Activated T-cell treated with anti-CD3 and anti-CD28 coated beads for 1 hour (primary cell): ENCODE measurements at regions not wholly inside any gene's neighbourhood (a gene's known extent, or its start where the extent isn't known, plus 50 kb on each side); places are given as distances from the start of the nearest gene placed in this dataset.

Experiments used
- DNase-seq: peaks from one replicate; pipeline ENCODE4 v3.0.0-alpha.2; 2020; ENCODE audit warnings: low read depth

DNA sequence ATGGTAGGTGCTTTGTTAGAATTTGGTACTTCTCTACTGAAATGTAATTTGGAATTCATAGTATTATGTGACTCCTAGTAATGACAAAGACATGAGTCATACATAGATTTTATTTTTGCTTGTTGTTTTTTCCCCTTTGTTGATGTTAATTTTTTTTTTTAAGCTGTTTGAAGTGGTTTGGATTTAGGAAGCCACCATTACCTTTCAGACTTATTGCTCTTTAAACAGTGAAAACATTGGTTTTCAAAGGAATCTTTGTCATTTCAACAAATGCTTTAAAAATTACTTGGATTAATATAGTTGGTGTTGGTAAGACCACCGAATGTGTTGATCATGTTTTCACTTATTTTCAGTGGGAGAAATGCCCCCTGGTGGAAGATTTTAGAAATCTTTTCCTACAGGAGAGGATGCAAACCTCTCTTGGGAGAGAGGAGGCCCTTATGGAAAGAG lies 170.1 kb upstream of the PITX1 start:
- DNase-seq = no peak

DNA sequence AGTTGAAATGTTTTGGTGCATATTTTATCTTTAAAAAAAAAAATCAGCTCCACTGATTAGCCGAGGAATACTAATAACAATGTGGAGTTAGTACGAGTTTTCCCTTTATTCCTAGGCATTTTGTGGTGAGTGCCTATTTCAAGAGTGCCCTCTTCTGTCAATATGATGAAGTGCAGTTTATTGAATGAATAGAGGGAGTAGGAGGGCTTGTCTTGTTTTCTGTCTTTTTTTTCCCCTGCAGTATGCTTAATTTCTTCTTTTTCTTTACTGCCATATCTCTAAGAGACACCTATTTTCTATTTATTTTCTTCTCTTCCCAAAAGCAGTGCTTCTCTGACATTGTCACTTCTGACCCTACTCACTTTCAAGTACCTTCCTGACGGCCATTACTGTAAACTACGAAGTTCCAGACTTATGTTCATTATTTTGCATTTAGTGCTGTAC lies 169.6 kb upstream of the PITX1 start:
- no peak for DNase-seq

DNA sequence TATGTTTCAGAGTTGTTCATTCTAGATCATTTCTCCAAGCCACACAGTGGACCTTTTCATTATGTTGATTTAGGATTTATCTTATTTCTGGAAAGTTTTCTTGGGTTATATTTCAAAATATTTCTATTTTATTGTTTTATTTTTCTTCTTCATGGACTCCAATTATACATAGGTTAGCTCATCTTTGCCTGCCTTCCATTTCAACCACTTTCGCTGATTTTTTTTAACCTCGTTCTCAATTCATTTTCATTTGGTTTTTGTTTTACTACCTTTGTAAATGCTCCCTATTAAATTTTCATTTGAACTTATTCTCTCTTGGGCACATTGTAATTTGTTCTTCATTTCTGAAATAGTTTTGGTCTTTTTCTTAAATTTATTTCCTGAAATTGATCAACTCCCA lies 169.0 kb upstream of the PITX1 start:
- DNase-seq = no peak

DNA sequence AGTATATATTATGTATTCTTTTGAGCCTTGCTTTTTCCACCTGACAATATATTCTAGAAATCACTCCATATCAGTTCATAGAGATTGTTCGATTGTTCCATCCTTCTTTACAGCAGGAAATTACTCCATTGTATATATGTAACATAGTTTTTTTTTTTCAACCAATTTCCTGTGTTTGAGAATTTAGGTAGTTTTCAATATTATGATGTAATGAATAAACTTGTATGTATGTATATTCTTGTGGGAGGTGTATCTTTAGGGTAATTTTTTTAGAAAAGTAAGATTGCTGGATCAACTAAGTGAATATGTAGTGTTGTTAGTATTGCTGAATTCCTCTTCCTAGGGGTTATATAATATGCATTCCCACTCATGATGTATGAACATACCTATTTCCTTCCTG lies 165.9 kb upstream of the PITX1 start:
- no peak for DNase-seq

DNA sequence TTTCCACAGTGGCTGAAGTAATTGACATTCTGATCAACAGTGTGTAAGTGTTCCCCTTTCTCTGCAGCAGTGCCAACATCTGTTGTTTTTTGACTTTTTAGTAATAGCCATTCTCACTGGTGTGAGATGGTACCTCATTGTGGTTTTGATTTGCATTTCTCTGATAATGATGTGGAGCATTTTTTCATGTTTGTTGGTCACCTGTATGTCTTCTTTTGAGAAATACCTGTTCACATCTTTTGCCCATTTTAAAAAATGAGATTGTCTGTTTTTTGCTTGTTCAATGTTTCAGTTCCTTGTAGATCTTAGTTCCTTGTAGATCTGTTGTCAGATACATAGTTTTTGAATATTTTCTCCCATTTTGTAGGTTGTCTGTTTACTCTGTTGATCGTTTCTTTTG lies 162.5 kb upstream of the PITX1 start:
- DNase-seq = no peak

DNA sequence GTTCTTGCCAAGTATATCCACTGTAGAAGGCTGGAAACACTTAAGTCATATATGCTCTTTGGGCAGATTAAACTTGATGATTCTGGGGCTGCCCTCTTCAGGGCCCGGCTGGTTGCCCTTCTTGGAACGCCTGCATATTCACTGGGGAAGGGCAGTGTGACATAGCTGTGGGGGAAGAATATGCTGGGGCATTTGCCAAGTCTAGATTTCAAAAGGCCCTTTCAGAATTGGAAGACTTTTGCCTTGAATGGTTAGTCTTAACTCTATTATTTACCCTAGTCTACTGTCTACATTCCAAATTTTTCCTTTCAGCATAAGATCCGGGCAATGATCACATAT lies 161.2 kb upstream of the PITX1 start:
- no peak for DNase-seq

DNA sequence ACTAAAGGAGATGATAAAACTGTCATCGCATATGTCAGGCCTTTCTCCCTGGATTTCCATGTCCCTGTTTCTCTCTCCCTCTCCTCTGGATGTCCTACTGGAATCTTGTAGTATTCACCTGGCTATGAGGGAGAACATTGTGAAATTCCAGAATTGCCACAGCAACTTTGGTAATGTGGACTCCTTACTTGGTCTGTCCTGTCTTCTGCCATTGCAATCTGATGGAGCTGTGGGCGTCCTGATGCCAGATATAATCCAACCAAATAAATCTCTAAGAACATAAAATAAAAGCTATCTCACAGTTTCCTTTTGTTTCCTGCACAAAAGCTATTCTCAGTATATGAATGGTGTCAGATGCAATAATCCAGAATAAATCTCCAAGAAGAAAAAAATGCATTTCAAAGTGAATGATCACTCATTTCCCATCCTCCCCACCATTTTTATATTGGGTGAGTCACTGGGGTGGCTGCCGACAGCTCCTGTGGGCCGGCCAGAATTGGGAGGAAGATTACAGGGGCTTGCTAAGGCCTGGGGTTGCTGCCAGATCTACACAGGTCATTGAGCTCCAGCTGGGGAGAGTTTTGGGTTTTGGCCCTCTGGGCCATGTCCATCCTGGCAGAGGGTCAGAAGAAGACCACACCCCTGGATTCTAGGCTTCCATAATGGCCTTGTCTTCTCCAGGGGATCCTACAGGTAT lies 160.7 kb upstream of the PITX1 start:
- no peak for DNase-seq

DNA sequence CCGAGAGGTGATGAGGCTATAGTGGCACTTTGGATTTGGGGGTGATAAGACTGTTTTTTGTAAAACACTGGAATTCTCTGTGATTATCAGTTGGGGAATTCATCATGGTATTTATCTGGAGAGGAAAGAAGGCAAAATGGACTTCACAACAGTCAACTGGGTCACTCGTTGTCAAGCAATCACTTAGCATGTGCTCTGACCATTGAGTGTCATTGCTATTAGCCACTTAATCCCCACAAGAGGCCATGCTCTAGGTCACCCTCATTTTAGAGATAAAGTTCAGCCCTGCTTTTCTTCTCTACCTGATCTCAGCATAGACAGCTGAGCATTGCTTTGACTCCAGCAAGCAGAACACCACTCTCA lies 160.1 kb upstream of the PITX1 start:
- DNase-seq = no peak

DNA sequence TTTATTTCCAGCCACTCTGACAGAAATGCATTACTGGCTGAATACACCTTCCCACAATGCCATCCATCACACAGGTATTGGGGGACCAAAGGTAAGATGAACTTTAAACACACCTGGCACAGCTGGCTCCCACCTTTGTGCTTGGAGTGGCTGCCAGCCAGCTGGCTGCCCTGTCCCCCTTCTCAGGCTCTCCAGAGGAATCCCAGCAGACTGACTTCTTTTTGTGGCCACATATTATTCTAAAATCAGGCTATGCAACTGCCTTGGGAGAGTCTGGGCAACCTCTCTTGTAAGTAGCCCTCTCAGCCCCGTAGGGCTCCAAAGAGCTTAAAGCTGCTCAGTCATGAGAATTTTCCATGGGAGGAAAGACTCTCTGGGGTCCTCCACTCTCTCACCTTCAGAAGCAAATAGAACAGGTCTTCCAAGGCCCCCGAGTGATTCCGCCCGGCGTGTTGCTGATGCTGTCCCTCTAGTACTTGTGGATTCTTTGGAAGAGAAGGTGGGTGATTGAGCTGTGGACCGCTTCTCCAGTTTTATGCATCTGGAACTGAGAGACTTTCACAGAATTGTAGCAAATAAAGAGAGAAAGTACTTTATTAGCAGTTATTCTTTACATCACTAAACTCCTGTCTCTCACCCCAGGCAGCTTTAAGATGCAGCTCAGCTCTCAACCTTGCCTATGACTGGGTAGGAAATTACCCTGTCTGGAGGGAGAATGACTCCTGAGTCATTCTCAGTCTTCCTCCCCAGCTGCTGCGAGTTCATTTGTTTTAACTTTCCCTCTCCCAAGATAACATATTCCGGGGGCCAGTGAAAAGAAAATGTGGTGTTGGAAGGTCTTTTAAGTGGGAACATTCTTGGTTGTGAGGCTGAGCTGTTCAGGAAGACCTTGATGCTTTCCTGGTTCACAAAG lies 159.4 kb upstream of the PITX1 start:
- DNase-seq = no peak

DNA sequence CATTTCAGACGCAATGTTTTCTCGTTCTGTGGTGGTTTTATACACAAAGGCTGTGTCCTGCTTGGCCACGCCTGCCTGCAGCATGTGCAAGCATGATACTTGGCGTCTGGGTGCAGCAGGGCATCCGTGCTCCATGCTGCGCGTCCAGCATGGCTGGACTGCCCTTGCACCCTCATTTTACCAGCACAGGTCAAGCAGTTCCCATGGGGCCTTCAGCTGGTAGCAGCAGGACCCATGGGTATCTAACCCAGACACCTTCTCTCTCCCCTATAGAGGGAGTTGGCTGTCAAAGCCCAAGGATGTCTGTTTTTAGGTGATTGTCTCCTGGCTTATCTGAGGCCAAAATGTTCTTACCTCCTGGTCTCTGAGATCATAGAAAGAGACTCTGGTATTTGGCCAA lies 158.3 kb upstream of the PITX1 start:
- DNase-seq = no peak

DNA sequence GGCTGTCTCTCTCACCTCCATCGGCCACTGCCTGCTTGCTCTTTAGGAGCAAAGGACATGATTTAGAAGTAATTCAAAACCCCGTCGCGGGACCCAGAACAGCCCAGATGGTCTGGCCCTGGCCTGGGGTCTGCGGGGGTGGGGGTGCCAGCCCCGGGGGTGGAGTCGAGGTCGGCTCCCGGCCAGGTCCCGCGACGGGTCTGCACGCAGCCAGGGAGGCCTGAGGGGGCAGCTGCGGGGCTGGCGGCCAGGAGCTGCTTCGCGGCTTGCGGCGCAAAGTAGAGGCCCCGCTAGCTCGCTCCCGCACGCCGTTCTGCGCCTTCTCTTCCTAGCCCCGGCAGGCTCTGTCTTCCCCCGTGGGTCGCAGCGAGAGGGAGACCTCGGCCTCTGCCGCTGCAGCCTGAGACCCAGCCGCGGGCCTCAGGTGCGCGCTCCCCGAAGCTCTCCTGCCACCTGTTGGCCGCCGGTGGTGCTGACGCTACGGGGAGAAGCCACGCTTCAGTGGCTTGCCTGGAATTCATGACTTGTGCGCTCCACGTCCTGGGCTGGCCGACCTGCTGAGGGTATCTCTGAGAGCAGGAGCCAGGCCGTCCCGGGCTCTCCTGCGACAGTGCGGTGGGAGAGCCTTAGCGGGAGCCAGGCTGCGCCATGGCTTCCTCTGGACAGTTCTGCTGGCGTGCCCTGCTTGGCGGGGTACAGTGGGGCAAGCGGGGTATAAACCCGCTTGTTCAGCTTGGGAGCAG lies 157.2 kb upstream of the PITX1 start:
- DNase-seq = peak; percentile 59

DNA sequence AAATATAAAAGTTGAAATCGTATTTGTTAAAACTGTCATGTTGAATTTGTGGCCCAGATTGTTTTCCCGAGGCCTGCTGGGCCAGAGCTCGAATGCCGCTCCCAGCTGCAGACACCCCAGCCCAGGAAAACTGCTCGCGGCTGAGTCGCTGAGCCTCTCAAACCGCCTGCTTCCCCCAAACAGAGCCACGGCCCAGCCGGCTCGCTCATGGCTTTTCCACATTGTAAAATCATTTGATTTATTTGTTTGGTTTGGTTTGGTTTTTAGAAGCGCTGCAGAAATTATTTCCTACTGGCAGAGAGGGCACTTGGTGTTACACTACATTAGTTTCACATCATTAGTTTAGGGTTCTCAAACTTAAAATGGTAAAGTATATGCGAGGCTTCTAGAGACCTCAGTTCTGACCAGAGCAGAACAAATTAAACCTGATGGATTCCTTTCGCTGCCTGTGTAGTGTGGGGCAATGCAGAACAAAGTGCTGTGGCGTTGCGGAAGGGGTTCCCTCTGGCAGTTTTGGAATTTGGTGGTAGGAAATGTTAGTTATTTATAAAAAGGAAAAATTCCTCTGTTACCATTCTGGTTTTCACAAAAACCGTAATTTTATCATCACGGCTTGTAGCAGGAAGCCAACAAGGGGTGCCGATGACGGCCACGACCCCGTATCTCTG lies 156.5 kb upstream of the PITX1 start:
- no peak for DNase-seq

DNA sequence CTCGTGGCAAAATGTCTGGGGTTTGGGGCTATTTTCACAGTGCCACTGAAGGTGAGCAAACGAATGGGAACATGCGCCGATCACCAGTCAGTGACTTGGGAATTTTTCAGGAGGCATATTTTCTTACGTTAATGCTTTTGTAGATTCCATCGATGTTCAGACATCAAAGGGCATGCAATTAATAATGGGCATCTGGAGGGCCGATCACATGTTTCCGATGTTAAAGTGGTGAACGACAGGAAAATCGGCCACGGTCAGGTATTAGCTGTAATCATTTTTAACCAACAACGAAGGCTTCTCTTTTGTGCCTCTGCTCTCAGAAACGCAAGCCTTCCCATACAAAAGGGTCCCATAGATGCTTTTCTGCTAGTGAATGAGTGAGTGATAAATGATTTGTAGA lies 155.0 kb upstream of the PITX1 start:
- no peak for DNase-seq

DNA sequence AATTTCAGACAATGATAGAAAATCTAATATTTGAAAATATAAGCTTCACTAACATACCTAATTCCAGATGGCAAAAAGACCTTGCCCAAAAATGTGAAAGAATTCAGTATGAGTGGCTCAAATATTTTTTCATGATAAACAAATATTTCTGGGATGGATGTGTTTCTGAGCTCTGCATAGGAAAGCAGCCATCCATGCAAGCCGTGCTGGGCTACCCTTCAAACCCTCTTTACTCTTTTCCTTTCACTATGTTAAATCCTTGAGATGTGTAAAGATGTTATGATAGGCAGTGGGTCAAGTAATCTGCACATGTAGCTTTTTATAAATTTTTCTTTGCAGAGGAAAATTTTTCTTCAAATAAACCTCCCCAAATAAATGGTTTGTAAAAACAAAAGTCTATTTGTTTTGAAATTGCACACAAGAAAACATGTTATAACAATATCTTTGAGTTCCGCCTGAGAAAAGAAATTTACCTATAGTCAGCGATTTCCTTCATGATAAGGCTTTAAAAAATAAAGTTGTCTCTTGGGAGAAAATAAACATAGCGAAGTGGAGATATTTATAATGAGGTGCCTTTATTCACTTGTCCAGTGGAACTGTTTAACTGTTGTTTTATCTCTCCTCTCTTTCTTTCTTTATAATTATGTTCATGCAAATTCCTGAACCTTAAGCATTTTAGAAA lies 154.3 kb upstream of the PITX1 start:
- no peak for DNase-seq

DNA sequence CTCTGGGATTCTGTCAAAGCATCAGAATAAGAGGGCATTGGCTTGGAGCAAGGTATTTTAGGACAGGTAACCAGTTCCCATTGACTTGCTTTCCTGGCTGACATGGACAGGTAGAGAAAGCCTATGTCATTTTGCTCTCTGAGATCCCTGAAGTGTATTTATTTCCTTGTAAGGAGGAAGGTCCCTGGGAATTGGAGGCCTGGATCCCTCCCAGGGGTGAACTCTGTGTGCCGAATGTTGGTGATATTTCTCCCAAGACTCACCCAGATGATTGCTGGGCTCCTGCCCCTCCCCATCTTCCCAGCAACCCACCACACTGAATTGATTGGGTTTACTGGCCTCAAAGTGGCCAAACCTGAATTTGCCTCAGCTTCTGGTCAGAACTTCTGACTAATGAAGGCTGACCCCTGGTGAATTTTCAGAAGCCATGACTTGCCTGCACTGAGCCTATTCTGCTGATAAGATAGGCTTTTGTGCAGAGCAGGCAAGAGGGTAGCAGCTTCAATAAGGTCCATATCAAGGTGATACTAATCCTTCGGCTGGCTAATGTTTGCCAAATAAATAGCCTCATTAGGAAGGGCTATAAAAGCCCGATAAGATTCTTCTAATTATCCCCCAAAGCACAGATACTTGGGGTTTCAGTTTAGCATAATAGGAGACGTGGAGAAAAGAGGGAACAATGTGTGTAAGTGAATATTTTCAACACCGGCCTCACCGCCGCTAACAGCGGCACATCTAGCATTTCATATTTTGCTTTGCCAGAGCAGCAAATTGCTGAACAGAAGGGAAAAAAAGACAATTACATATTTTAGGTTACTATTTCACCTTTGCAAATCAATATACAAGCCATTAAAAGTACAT lies 152.9 kb upstream of the PITX1 start:
- DNase-seq = no peak

DNA sequence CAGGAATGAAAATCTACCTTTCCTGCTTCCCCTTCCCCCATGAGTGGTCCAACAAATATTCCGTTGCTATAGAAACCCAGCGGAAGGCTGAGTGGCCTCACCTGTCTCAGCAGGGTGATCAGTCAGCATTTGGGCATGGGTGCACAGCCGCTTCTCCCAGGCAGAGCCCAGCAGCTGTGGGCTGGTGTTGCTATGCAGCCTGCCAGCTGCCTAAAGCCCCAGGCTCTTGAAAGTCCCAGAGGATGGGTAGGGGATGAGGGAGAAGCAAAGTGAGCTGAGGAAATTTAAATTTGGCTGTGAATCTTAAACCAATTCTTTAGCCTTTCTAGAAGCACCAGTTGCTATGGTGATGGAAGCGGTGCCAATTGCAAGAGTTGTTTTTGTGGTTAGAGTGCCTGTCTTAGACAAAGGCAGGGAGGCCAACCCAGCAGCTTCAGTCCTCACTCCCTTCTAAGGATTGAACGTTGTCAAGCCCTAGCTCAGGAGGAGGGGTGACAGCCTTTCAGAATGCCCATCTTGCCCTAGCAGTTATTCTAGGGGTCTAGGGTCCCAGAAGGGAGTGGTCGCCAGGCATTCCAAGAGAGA lies 151.5 kb upstream of the PITX1 start:
- no peak for DNase-seq

DNA sequence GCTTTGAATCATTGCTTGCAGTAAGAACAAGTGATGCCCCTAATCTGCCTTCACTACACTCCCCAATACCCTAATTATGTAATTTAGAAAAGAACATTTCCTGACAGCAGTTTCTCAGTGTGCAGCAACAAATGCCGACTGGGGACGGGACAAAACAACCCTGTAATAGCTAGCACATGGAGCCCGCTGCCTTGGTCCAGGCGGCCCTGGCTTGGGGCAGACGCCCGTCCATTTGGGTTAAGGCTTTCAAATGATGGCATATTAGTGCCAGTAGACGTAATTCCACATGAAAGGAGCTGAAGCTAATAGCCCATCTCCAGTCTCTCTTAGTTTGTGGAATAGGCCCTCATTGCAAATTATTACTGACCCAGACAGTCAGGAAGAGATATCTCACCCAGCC lies 150.6 kb upstream of the PITX1 start:
- no peak for DNase-seq

DNA sequence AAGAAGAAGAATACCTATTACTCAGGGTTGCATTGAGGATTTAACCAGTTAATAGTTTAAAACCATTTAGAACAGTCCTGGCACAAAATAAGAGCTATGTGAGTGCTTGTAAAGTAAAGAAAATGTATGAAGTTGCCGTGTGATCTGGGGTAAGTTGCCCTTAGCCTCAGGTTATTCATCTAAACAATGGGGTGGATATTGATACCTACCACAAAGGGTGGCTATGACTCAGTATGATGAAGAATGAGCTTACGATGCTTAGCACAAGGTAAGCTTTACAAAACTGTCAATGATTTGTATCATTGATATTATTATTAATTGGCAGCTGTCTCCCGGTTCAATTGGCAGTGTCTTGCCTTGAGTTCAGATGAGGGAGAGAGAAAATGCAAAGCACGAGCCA lies 149.4 kb upstream of the PITX1 start:
- no peak for DNase-seq

DNA sequence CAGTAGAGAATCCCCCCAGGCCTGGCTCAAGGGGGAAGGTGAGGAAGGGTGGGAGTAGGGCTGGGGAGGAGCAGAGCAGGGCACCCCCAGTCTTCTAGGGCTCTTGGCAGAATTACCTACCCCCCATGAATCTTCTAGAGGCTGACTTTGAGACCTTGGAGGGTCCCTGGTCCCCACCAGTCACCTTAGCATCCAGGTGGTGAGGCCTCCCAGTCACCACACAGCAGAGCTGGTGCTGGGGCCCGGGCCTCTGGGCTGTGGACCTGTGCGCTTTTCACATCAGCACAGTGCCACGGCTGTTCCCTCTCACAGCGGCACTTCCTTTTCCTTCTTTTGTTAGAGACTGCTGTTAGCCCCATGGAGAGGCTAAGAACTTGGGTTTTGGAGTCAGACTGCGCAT lies 148.6 kb upstream of the PITX1 start:
- DNase-seq = no peak

DNA sequence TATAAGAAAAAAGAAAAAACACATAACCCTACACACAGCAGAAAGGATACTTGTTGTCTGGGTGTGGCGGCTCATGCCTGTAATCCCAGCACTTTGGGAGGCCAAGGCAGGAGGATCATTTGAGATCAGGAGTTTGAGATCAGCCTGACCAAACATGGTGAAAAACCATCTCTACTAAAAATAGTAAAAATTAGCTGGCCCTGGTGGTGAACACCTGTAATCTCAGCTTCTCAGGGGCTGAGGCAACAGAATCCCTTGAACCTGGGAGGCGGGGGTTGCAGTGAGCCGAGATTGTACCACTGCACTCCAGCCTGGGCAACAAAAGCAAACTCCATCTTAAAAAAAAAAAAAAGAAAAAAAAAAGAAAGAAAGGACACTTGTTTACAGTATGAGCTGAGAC lies 147.6 kb upstream of the PITX1 start:
- DNase-seq = no peak
